ENCODE measurements at regions not wholly inside any gene's neighbourhood (a gene's known extent, or its start where the extent isn't known, plus 50 kb on each side); places are given as distances from the start of the nearest gene placed in this dataset.
"Not testable (repeated sequence)": the region's sequence is repeated elsewhere in the genome, so short reads cannot be mapped to it uniquely, and the experiment has no call there.

- DNase-seq = no peak
Measured at GRCh38 chr6:22349051-22349450, 52.2 kb upstream of the PRL start.

GRCh38 chr6:22349528-22349927 lies 52.7 kb upstream of the PRL start:
- no peak for DNase-seq

GRCh38 chr6:22350109-22350508 lies 53.3 kb upstream of the PRL start:
- DNase-seq = no peak

GRCh38 chr6:22353101-22353500 lies 56.3 kb upstream of the PRL start:
- DNase-seq = no peak

- DNase-seq = no peak
Measured at GRCh38 chr6:22356362-22356940, 59.6 kb upstream of the PRL start.

- no peak for DNase-seq
Measured at GRCh38 chr6:22357724-22358189, 60.9 kb upstream of the PRL start.

- no peak for DNase-seq
Measured at GRCh38 chr6:22361576-22361975, 64.7 kb upstream of the PRL start.

- no peak for DNase-seq
Measured at GRCh38 chr6:22362361-22362760, 65.5 kb upstream of the PRL start.

- peak; percentile 49 to 52 for DNase-seq
Measured at GRCh38 chr6:22363166-22363713, 66.4 kb upstream of the PRL start.

GRCh38 chr6:22363714-22364239 lies 66.9 kb upstream of the PRL start:
- no peak for DNase-seq

GRCh38 chr6:22364306-22364705 lies 67.5 kb upstream of the PRL start:
- no peak for DNase-seq

- no peak for DNase-seq
Measured at GRCh38 chr6:22366214-22366613, 69.4 kb upstream of the PRL start.

- no peak for DNase-seq
Measured at GRCh38 chr6:22367346-22367745, 70.5 kb upstream of the PRL start.

- DNase-seq = no peak
Measured at GRCh38 chr6:22368794-22369193, 72.0 kb upstream of the PRL start.

- no peak for DNase-seq
Measured at GRCh38 chr6:22372922-22373321, 76.1 kb upstream of the PRL start.

- DNase-seq = not testable (repeated sequence)
Measured at GRCh38 chr6:22374950-22375349, 78.1 kb upstream of the PRL start.

GRCh38 chr6:22376293-22376692 lies 79.5 kb upstream of the PRL start:
- not testable (repeated sequence) for DNase-seq

GRCh38 chr6:22378536-22378935 lies 81.7 kb upstream of the PRL start:
- DNase-seq = not testable (repeated sequence)

GRCh38 chr6:22380236-22380635 lies 83.4 kb upstream of the PRL start:
- no peak for DNase-seq

- DNase-seq = no peak
Measured at GRCh38 chr6:22381845-22382544, 85.2 kb upstream of the PRL start.

- no peak for DNase-seq
Measured at GRCh38 chr6:22383016-22383415, 86.2 kb upstream of the PRL start.

GRCh38 chr6:22392711-22393110 lies 95.9 kb upstream of the PRL start:
- DNase-seq = no peak

GRCh38 chr6:22394691-22395090 lies 97.9 kb upstream of the PRL start:
- no peak for DNase-seq

GRCh38 chr6:22399693-22400092 lies 102.9 kb upstream of the PRL start:
- no peak for DNase-seq

Measured in NCI-H187 (cell line).